H1 (cell line): ENCODE measurements at regions not wholly inside any gene's neighbourhood (a gene's known extent, or its start where the extent isn't known, plus 50 kb on each side); places are given as distances from the start of the nearest gene placed in this dataset.

Experiments
- CTCF ChIA-PET: fragments of 300-600 bp; sonication (Branson Sonifier 250); formaldehyde crosslinking; loops from one replicate; lab custom pipeline; 2021; ENCODE audit not compliant: partially characterized antibody; lab: Charles Lee
- POLR2A ChIA-PET: fragments of 300-600 bp; sonication (Branson Sonifier 250); formaldehyde crosslinking; loops from one replicate; lab custom pipeline; 2021; ENCODE audit warnings: inconsistent platforms; ENCODE audit not compliant: partially characterized antibody; lab: Charles Lee
- DNase-seq, 2 experiments: peaks; one replicate each; pipeline versions ENCODE4 v3.0.0 to v3.0.0-alpha.2; 2010 to 2022; ENCODE audit warnings: low spot score in 2 of 2, low read depth in 1 of 2, mixed read lengths in 1 of 2
- FAIRE-seq: peaks from 2 replicates; lab custom pipeline; 2011; peaks lifted over from hg19 to GRCh38; lab: Jason Lieb, UNC
- H2AFZ ChIP-seq: 2 replicates; pipeline ENCODE4 v1.8.1; 2012; ENCODE audit warnings: low read length, inconsistent platforms
- H2AK5ac ChIP-seq: 2 replicates; pipeline ENCODE4 v1.6.1; 2013; ENCODE audit warnings: low read depth, low read length
- H2BK120ac ChIP-seq: replicated peaks from 2 replicates; pipeline ENCODE3; 2013; ENCODE audit warnings: low read depth, low read length, inconsistent platforms
- H2BK12ac ChIP-seq: 2 replicates; pipeline ENCODE4 v1.6.1; 2013; ENCODE audit warnings: low read depth, low read length
- H2BK15ac ChIP-seq: 2 replicates; pipeline ENCODE4 v1.6.1; 2013; ENCODE audit warnings: low read length
- H2BK20ac ChIP-seq: 2 replicates; pipeline ENCODE4 v1.6.1; 2013; ENCODE audit warnings: low read length
- H2BK5ac ChIP-seq: 2 replicates; pipeline ENCODE4 v1.6.1; 2013; ENCODE audit warnings: low read depth, low read length
- H3K14ac ChIP-seq: 2 replicates; pipeline ENCODE4 v1.6.1; 2013; ENCODE audit warnings: inconsistent platforms; ENCODE audit not compliant: insufficient read length
- H3K18ac ChIP-seq: 2 replicates; pipeline ENCODE4 v1.6.1; 2013; ENCODE audit warnings: low read length; ENCODE audit errors: extremely low read depth
- H3K23ac ChIP-seq: 2 replicates; pipeline ENCODE4 v1.6.1; 2013; ENCODE audit warnings: inconsistent platforms; ENCODE audit not compliant: insufficient read length
- H3K23me2 ChIP-seq: 2 replicates; pipeline ENCODE4 v1.6.1; 2013; ENCODE audit warnings: low read depth, low read length
- H3K27ac ChIP-seq: 2 replicates; pipeline ENCODE4 v1.6.1; 2011; ENCODE audit warnings: low read depth, low read length, inconsistent platforms
- H3K27me3 ChIP-seq, 4 experiments: replicated peaks in 1 of 4; 1 replicate in 1 of 4; 2 replicates in 3 of 4; pipeline versions ENCODE4 v1.6.1 to v1.8.1; 2011 to 2013; ENCODE audit warnings: low read length in 3 of 4, mild to moderate bottlenecking in 3 of 4, inconsistent platforms in 2 of 4, mixed read lengths in 2 of 4, moderate library complexity in 1 of 4; ENCODE audit not compliant: control insufficient read depth in 3 of 4, insufficient read depth in 3 of 4; ENCODE audit errors: extremely low read depth in 1 of 4
- H3K36me3 ChIP-seq, 4 experiments: 2 replicates each; pipeline versions ENCODE4 v1.6.1 to v1.8.1; 2011 to 2013; ENCODE audit warnings: mild to moderate bottlenecking in 4 of 4, low read length in 3 of 4, moderate library complexity in 2 of 4, control low read depth in 1 of 4, inconsistent platforms in 1 of 4; ENCODE audit not compliant: insufficient read depth in 4 of 4, control insufficient read depth in 2 of 4
- H3K4ac ChIP-seq: replicated peaks from 2 replicates; pipeline ENCODE3; 2013; ENCODE audit warnings: low read length, low read depth, mixed read lengths, inconsistent platforms; ENCODE audit not compliant: insufficient read length
- H3K4me1 ChIP-seq, 4 experiments: replicated peaks in 1 of 4; 1 replicate in 1 of 4; 2 replicates in 3 of 4; pipeline versions ENCODE4 v1.6.1 to v1.8.1; 2011 to 2013; ENCODE audit warnings: low read length in 3 of 4, inconsistent platforms in 2 of 4, mixed read lengths in 1 of 4; ENCODE audit not compliant: insufficient read depth in 4 of 4, control insufficient read depth in 3 of 4
- H3K4me2 ChIP-seq, 2 experiments: 2 replicates each; pipeline versions ENCODE4 v1.6.1 to v1.8.1; 2011 to 2013; ENCODE audit warnings: low read depth in 2 of 2, low read length in 2 of 2, control low read depth in 1 of 2, inconsistent platforms in 1 of 2, mild to moderate bottlenecking in 1 of 2; ENCODE audit not compliant: insufficient read depth in 1 of 2
- H3K4me3 ChIP-seq, 4 experiments: fragments of 200-600, 300-600 bp in 1 of 4; sonication (generic), shearing (Covaris generic), sonication (Bioruptor Twin) in 1 of 4; 2 replicates each; pipeline versions ENCODE4 v1.5.1 to v1.8.1; 2011 to 2016; ENCODE audit warnings: low read length in 4 of 4, low read depth in 3 of 4, control low read depth in 2 of 4, inconsistent platforms in 2 of 4, mild to moderate bottlenecking in 2 of 4, mixed read lengths in 1 of 4, moderate library complexity in 1 of 4; ENCODE audit not compliant: insufficient read depth in 2 of 4; ENCODE audit errors: extremely low read depth in 1 of 4
- H3K56ac ChIP-seq: replicated peaks from 2 replicates; pipeline ENCODE3; 2013; ENCODE audit warnings: low read depth, mild to moderate bottlenecking, mixed read lengths, low read length, inconsistent platforms; ENCODE audit not compliant: insufficient read length
- H3K79me1 ChIP-seq: 2 replicates; pipeline ENCODE4 v1.6.1; 2013; ENCODE audit warnings: low read depth, low read length, control low read depth
- H3K79me2 ChIP-seq, 2 experiments: 2 replicates each; pipeline versions ENCODE4 v1.6.1 to v1.8.1; 2012 to 2013; ENCODE audit warnings: low read length in 2 of 2, mild to moderate bottlenecking in 2 of 2, inconsistent platforms in 1 of 2; ENCODE audit not compliant: insufficient read depth in 2 of 2, control insufficient read depth in 1 of 2
- H3K9ac ChIP-seq, 4 experiments: replicated peaks in 1 of 4; 1 replicate in 1 of 4; 2 replicates in 3 of 4; pipeline versions ENCODE4 v1.6.1 to v1.8.1; 2011 to 2013; ENCODE audit warnings: low read depth in 3 of 4, low read length in 3 of 4, control low read depth in 2 of 4, mild to moderate bottlenecking in 2 of 4, moderate library complexity in 2 of 4, inconsistent platforms in 1 of 4; ENCODE audit errors: extremely low read depth in 1 of 4
- H3K9me3 ChIP-seq, 2 experiments: 2 replicates each; pipeline versions ENCODE4 v1.6.1 to v1.8.1; 2012 to 2013; ENCODE audit warnings: mild to moderate bottlenecking in 2 of 2, moderate library complexity in 2 of 2, control low read depth in 1 of 2, inconsistent platforms in 1 of 2, low read depth in 1 of 2, low read length in 1 of 2, mixed read lengths in 1 of 2; ENCODE audit not compliant: insufficient read depth in 2 of 2
- H4K20me1 ChIP-seq, 2 experiments: replicated peaks in 1 of 2; 2 replicates each; pipeline versions ENCODE3 to v1.8.1; 2011 to 2013; ENCODE audit warnings: inconsistent platforms in 2 of 2, low read length in 2 of 2, mild to moderate bottlenecking in 1 of 2; ENCODE audit not compliant: insufficient read depth in 2 of 2, control insufficient read depth in 1 of 2
- H4K5ac ChIP-seq: 2 replicates; pipeline ENCODE4 v1.6.1; 2013; ENCODE audit warnings: low read length, low read depth, mixed read lengths, inconsistent platforms; ENCODE audit not compliant: insufficient read length
- H4K8ac ChIP-seq: 2 replicates; pipeline ENCODE4 v1.8.0; 2013; ENCODE audit warnings: mild to moderate bottlenecking, moderate library complexity, low read length, inconsistent platforms; ENCODE audit not compliant: insufficient read depth; ENCODE audit errors: extremely low read depth
- H4K91ac ChIP-seq: replicated peaks from 2 replicates; pipeline ENCODE3; 2013; ENCODE audit warnings: low read length, mixed read lengths, inconsistent platforms; ENCODE audit not compliant: insufficient read length
- CREB1 ChIP-seq: IDR thresholded peaks from 2 replicates; pipeline ENCODE4 v1.6.1; 2012; ENCODE audit warnings: inconsistent platforms
- CTBP2 ChIP-seq: IDR thresholded peaks from 2 replicates; pipeline ENCODE4 v1.7.0; 2011; ENCODE audit warnings: borderline replicate concordance, mild to moderate bottlenecking, moderate library complexity, mixed read lengths, low read length; ENCODE audit not compliant: insufficient read depth, insufficient read length
- E2F6 ChIP-seq: IDR thresholded peaks from 2 replicates; pipeline ENCODE4 v1.6.1; 2012; ENCODE audit warnings: inconsistent platforms
- EP300 ChIP-seq, 2 experiments: IDR thresholded peaks; 1 replicate in 1 of 2; 2 replicates in 1 of 2; pipeline ENCODE4 v1.6.1; 2011 to 2012; ENCODE audit warnings: low read depth in 2 of 2, low read length in 2 of 2, mild to moderate bottlenecking in 2 of 2, borderline replicate concordance in 1 of 2, inconsistent platforms in 1 of 2, moderate library complexity in 1 of 2
- KDM1A ChIP-seq: fragments of 200-600, 300-600 bp; sonication (generic); IDR thresholded peaks from 2 replicates; pipeline ENCODE4 v1.7.1; 2016; ENCODE audit warnings: mild to moderate bottlenecking, low read length, borderline replicate concordance
- MAFK ChIP-seq: IDR thresholded peaks from 2 replicates; pipeline ENCODE4 v1.6.1; 2012; ENCODE audit warnings: low read depth, mild to moderate bottlenecking, improper control_type of control experiment, low read length
- RNF2 ChIP-seq: fragments of 200-900, 300-1000 bp; sonication (generic); IDR thresholded peaks from 2 replicates; pipeline ENCODE4 v1.7.1; 2016; ENCODE audit warnings: borderline replicate concordance, low read depth, mild to moderate bottlenecking, antibody characterized with exemption, low read length; ENCODE audit not compliant: poor library complexity, severe bottlenecking; ENCODE audit errors: missing control alignments
- SIN3A ChIP-seq, 2 experiments: IDR thresholded peaks in 1 of 2; conservative IDR thresholded peaks in 1 of 2; 2 replicates each; pipeline ENCODE4 v1.6.1; 2011 to 2012; ENCODE audit warnings: low read length in 2 of 2, improper control_type of control experiment in 1 of 2, low read depth in 1 of 2, mild to moderate bottlenecking in 1 of 2
- SP4 ChIP-seq: IDR thresholded peaks from 2 replicates; pipeline ENCODE4 v1.6.1; 2012; ENCODE audit warnings: low read length, inconsistent platforms
- SUZ12 ChIP-seq: fragments of 200-600 bp; sonication (generic); IDR thresholded peaks from 2 replicates; pipeline ENCODE4 v1.6.1; 2012; ENCODE audit warnings: mild to moderate bottlenecking, inconsistent platforms, low read length, moderate library complexity, mixed read lengths
- YY1 ChIP-seq: IDR thresholded peaks from 2 replicates; pipeline ENCODE4 v1.6.1; 2011; ENCODE audit warnings: low read depth, mild to moderate bottlenecking, low read length
- WGBS, 2 experiments: shearing (Covaris generic) in 1 of 2; methylation state at CpG; one replicate each; pipeline versions ENCODE4 v1.1.6 to v1.1.7; 2013 to 2015; ENCODE audit warnings: low lambda C conversion rate in 2 of 2, mixed read lengths in 2 of 2, inconsistent platforms in 1 of 2, low coverage in 1 of 2, missing lambda C conversion rate in 1 of 2; ENCODE audit not compliant: insufficient replicate concordance in 2 of 2, insufficient coverage in 1 of 2, insufficient read length in 1 of 2; ENCODE audit errors: extremely low coverage in 1 of 2, missing lambda C conversion rate in 1 of 2; 5-methylcytosine and 5-hydroxymethylcytosine counted together

- H2BK15ac ChIP-seq = no peak overlapping the region
- H3K4me2 ChIP-seq = no peak overlapping the region
- no peak overlapping the region; the same call in 1 of the 2 replicates for H3K18ac ChIP-seq
- H3K56ac ChIP-seq = no peak overlapping the region
- no peak overlapping the region for H4K8ac ChIP-seq
- H3K4ac ChIP-seq = no peak overlapping the region
- no peak overlapping the region for H2BK120ac ChIP-seq
- no peaks in the 10 kb centered on the region for H3K79me1 ChIP-seq
- H3K4me1 ChIP-seq = no peaks in the 10 kb centered on the region
- no peak overlapping the region for H3K27ac ChIP-seq
- H2AFZ ChIP-seq = no peak overlapping the region
- no peak overlapping the region for H2BK12ac ChIP-seq
- H3K9me3 ChIP-seq = peaks cover 0 to 5% of the 10 kb centered on the region in 2 experiments; a peak in 1 of 4 replicates
- no peak overlapping the region for H2AK5ac ChIP-seq
- H3K14ac ChIP-seq = no peak overlapping the region
- H2BK20ac ChIP-seq = no peak overlapping the region
- H3K27me3 ChIP-seq = no peaks in the 10 kb centered on the region
- no peaks in the 10 kb centered on the region for H3K36me3 ChIP-seq
- no peak overlapping the region for H4K5ac ChIP-seq
- H3K79me2 ChIP-seq = no peaks in the 10 kb centered on the region
- no peak for TF ChIP-seq CREB1
- TF ChIP-seq MAFK = no peak
- no peak for TF ChIP-seq RNF2
- no peak for TF ChIP-seq KDM1A
- no peak for TF ChIP-seq SIN3A (conservative IDR thresholded peaks at IDR 0.05 in 1 of 2, IDR thresholded peaks at IDR 0.05 in 1 of 2; ENCODE audit: low read depth in 1 of 2, low read length in 2 of 2)
- TF ChIP-seq SP4 = no peak
- TF ChIP-seq YY1 = no peak
- no peak for TF ChIP-seq SUZ12
- TF ChIP-seq E2F6 = no peak
- TF ChIP-seq CTBP2 = no peak
- TF ChIP-seq EP300 (IDR thresholded peaks at IDR 0.05; ENCODE audit: borderline replicate concordance in 1 of 2, low read depth in 2 of 2, low read length in 2 of 2) = no peak
- no peak overlapping the region for H3K23ac ChIP-seq
- no peak overlapping the region for H4K91ac ChIP-seq
- H3K9ac ChIP-seq = no peak overlapping the region
- H3K23me2 ChIP-seq = no peaks in the 10 kb centered on the region
- DNase-seq (no peak), FAIRE-seq (no peak)
- H3K4me3 ChIP-seq = no peak overlapping the region
- ChIA-PET CTCF (interaction anchor here (1.1 kb wide), 1 partner anchor 1487 kb away, joined by 3 read pairs; no protein-coding TSS in a partner anchor), POLR2A (no interaction called here)
- 94% methylated on average over 7 of the region's 7 CpGs; no CpG with 5 or more reads in 1 of the 2 experiments for WGBS, 2 experiments
- no peaks in the 10 kb centered on the region for H4K20me1 ChIP-seq
- H2BK5ac ChIP-seq = no peak overlapping the region
Observed at GRCh38 chr4:96652821-96653220, 812.9 kb downstream of the PDHA2 start.
